UCSD-AML1 (cell line): ENCODE measurements at regions not wholly inside any gene's neighbourhood (a gene's known extent, or its start where the extent isn't known, plus 50 kb on each side); places are given as distances from the start of the nearest gene placed in this dataset.

Experiments used
- DNase-seq: peaks from one replicate; lab custom pipeline; 2025; ENCODE audit not compliant: unreplicated experiment; lab: John Stamatoyannopoulos, UW

DNA sequence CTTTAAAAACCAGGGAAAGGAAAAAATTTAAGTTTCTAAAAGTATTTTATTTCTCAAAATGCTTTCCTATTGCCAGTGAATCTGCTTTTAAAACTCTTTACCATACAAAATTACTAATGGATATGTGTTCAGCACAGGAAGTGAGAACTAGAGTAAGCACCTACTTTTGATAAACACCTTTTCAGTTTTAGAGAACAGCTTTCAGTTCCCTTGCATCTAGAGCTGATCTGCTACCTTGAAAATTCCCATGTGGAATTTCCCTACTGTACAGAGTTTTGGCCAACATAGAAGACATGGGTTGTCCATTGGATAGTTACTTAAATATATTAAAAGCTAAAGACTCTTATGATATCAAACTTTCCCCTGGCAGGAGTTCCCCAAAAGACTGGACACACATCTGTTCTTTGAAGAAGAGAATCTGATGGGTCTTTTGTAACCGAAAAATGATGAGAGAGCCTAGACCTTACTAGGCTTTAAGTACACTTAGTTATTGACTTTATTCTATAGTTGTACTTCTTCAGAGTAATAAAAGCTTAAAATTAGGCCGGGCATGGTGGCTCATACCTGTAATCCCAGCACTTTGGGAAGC, 112.1 kb upstream of the CNTNAP4 start:
- DNase-seq, result no peak

DNA sequence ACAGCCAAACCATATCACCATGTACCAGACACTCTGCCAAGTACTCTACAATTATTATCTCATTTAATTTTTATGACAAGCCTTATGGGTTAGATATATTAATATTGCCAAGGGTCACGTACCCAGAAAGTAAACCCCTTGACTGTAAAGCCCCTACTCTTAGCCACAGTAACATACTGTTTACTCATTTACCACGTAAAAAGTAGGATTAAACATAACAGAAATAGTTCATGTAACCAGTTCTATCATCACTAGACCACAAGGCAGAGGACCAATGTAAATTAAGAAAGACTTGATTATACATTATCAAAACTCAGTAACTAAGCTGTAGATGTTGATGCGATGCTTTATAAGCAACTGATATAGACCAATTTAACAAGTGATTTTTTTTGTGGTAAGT, 101.5 kb upstream of the CNTNAP4 start:
- DNase-seq, result no peak

DNA sequence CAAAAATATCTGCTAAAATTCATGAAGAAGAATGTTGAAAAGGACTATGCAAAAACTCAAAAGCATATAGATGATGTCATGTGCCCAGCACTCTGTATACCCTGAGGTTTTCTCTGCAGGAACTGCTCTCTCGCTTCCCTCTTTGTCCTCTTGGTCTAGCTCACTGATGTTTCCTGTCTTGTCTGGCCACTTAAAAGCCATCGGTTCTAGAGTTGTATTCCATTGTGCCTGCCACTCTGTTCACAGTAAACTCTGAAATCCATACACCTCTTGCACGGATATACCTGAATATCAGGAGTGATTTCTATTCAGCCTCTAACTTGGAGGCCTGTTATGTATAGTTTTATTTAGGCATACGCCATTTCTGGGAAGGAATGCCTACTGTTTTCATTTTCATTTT, 101.0 kb upstream of the CNTNAP4 start:
- no peak for DNase-seq

DNA sequence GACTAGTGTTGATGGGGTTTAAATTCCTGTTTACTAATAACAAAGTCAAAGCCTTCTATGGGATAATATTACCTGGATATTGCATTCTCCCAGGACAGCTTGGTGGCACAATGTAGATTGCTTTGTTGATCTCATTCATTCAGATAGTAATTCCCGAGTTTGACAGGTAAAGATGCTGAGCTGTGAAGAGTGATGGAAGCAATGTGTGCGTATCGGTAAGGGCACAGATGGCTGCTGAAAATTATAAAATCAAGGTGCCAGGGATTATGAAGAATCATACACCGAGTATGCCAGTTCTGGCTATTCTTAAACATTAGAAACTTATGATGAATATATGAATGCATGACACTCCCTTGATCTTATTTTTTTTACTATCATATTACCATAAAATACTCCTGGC, 100.6 kb upstream of the CNTNAP4 start:
- no peak for DNase-seq

DNA sequence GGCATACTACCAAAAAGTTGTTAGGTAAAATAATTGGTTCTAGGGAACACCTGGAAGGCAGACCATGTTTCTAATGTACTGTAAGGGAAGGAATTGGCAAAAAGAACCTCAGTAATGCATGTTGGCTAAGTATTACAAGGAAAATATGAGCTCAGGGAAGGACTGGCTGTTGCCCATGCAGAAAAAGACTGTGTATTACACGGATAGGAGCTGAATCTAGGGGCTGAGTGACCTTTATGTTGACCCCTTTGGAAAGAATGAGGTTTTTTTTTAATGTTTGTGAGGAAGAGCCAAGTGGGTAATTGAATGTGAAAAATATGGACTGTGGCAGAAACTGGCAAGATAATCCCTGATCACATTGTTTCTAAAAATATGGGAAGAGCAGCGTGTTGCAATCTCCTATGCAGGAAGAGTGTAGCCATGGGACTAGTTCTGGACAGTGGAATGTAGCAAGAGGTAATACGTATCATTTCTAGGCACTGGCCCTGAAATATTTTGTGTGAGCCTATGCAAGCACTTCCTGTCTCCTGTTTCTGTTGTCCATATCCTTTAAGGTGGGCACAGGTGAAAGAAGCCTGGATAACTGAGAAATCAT, 95.1 kb upstream of the CNTNAP4 start:
- DNase-seq, result no peak

DNA sequence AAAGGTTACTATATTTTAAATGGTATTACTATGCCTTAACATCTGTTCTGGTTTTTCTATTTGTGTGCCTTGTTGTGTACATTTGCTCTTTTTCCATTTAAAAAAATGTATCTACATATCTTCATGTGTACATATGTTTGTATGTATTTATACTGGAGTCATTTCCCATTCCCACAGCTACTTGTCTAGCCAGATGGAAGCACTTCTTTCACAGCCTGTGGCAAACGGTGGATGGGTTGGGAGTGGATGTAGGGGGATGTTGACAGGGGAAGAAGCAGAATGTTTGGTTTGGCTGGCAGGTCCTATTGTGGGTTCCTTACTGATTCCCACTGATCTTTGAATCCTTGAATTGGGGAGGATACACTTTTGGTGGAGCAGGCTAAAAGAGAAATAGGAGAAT, 93.6 kb upstream of the CNTNAP4 start:
- no peak for DNase-seq

DNA sequence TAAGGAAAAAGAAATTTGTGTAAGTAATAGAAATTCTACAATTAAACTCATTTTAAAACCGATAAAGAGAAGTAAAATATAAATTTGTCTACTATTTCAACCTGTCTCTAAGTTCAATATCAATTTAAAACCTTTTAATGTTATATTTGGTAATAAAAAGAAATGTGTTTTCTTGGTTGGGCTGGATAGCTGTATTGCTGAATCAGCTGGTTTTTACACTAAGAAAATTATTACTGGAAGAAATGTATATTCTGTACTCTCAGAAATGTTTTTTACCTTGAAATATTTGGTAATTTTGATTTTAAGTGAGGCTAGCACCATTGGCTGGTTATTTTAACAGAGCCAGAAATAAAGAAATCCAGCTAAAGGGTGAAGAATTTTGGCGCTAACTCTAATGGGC, 87.1 kb upstream of the CNTNAP4 start:
- no peak for DNase-seq

DNA sequence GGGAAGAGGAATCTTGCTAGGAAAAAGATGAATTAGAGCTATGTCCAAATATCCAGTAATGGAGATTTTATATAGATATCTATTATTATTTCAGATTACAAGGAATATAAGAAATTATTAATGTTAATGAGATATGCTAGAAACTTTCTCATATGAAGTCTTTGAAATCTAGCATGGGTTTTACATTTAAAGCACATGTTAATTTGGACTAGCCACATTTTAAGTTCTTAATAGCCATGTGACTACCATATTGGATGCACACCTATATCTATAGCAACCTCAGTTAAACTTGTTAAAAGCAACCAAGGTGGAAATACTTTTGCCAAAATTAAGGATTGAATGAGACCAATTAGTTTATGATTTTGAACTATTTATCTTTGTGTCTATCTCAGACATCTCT, 86.7 kb upstream of the CNTNAP4 start:
- no peak for DNase-seq

DNA sequence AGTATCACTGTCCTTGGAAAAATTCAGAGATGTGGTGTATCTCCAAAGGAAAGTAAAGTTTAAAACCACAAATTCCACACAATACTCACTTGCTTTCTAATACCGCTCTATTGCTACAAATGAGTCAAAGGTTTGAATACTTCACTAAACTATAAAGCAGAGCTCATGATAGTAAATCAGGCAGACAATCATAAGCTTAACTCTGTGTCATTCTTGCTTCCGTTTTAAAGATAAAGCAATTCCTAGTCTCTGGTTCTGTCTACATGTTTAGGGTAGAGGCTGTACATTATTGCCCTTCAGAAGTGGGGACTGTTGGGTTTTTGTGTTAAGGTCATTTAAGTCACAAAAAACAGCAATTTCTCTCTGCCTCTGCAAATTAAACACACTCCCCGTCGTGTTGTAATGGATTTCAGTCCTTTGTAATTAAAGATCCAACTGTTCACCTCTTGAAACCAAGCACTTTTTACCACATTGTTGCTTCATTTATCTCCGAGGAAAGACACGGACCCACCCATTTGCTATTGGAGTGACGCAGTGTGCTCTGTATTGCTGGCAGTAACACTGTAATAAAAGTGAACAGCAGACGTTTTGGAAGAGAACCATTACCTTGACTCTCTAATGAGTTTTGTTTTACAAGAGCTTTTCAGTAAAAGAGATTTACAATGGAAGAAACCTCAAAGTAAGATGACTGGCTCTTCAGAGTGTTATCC, 83.1 kb upstream of the CNTNAP4 start:
- no peak for DNase-seq

DNA sequence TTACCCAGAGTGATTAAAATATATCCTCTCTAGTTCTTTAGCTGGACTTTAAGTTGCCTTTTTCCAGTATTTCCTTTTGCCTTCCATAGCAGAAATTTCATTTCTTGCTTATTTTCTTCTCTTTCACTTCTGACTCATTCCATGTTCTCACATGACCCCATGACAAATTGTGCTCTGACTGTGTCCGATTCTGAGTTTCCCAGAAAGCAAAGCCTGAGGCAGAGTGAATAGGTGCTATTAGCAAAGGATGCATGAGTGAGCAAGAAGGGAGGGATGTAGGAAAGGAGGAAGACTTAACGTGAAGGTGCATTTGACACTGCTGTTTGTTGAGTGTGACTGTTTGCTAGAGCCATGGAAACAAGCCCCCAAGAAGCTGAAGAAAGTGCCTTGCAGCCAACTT, 82.6 kb upstream of the CNTNAP4 start:
- no peak for DNase-seq

DNA sequence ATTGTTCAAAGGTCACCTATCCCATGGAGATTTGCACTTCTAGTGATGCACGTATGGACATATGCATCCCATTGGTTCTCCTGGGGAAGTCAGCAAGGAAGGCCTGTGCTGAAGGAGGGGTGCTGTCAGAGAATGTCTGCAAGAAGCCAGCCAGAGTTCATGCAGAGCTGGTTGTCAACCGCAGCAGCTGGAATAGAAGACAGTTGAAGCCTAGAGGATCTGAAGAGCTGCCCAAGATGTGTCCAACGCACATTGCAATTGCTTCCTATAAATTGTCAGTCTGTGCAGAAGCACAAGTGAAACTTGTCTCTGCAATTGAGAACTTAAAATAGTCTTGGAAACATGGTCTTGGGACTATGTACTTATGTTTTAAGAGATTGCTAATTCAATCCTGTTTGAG, 82.1 kb upstream of the CNTNAP4 start:
- no peak for DNase-seq

DNA sequence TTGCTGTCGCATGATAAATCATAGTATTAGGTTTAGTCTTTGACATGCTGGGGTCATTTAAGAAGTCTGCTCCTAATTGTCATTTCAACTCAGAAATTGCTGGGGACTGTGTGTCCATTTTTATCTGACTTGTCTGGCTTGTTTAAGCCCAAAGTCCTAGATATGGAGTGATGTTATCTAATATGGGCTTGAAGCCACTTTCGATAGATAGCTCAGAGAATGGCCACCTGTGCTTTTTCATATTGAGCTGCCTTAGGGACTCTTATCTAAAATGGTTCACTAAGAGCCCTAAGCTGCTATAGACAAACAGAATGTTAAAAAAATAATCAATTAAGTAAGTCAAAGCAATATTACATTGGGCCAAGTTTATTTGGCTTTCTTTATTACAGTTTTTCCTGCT, 81.6 kb upstream of the CNTNAP4 start:
- DNase-seq, result no peak

DNA sequence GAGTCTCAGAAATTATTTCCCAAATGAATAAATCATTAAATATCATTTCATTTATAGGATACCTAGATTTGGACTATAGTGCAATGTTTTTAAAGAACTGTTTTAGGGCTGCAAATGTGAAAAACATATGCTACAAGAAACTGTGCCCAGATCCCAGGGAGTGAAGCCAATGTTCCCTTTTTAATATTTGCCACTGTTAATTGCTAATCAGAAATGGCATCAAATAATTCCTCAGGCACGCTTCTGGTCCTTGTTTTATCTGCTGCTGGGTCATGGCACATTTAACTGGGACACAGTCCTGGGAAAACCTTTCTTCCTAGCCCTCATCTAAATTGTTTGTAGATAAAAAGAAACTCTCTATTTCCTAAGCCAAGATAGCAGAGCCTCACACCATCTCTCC, 79.3 kb upstream of the CNTNAP4 start:
- no peak for DNase-seq

DNA sequence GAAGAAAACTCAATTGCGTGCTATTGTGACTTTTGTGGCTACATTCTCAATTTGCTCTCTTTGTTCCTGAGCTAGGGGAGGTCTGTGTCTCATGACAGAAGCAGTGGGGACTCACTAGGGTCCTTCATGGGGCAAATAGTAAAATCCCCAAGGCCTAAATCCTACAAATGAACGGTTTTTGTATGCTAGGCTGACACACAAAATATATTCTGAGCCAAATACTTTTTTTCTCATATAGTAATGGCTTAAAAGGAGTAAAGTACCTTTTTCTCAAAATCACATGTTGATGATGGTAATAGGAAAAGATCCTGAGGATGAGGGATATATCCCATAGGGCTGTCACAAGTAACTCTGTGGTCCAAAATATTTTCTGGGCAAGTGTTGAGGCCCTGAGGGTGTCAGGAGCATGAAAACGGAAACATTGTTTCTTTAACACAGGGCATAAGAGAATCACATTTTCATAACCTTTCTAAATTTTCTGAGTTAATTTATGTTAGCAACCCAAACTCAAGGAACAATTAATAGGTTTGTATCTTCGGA, 77.5 kb upstream of the CNTNAP4 start:
- no peak for DNase-seq

DNA sequence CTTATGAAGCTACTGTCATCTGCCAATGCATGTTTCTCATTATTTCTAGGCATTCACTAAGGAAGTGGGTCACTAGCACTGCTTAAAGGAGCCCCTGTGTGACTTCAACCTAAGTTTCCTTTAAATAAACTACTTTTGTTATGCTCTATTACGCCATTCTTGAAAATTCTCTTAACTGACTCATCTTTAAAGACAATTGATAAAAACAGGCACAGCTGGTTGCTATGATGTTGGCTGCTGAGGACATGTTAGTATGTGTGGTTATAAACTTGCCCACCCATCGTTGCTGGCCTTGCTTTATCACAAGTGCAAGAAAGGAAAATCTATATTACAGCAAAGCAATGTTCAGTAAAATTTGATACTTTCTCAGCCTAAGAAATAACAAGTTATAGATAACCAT, 75.8 kb upstream of the CNTNAP4 start:
- no peak for DNase-seq

DNA sequence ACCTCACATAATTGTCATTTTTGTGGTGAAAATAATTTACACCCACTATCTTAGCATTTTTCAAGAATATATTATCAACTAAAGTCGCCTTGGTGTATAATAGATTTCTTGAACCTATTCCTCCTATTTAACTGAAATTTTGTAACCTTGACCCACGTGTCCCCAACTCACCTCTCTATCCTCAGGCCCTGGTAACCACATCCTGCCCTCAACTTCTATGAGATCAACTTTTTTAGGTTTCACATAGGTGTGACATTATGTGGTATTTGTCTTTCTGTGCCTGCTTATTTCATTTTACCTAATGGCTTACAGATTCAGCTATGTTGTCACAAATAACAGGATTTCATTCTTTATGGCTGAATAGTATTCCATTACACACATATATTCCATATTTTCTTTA, 73.0 kb upstream of the CNTNAP4 start:
- DNase-seq, result no peak

DNA sequence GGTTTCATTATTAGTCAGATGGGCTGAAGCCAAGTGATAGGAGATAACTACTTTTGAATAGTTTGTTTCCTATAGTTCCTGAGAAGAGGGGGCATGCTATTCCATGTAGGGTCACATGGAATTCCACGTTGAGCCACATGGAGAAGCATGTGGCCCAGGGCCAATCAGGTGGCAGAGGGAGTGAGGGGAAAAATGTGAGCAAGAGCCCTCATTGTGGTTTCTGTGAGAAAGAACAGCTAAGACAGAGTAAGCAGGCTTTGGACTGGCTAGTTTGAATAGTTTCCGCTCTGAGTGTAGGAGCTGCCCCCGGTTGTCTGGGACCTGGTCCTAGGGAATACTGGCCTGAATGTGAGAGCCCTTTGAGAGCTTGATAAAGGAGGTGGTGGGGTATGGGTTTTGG, 69.9 kb upstream of the CNTNAP4 start:
- DNase-seq, result no peak

DNA sequence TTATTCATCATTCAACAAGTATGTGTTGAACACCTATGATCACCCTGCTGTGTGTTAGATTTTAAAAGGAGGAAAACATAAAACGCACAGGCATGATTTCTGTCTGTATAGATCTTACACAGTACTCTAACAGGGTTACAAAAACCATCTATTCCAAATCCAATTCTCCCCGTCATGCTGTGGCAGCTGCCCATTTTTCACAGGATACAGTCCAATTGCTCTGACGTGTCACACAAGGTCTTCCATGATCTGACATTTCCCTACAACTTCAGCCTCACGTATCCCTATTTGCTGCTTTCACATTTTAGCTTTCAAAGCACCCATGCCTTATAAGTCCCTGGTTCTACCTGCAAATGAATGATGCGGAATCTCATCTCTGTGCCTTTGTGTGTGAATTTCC, 67.0 kb upstream of the CNTNAP4 start:
- DNase-seq, result no peak

DNA sequence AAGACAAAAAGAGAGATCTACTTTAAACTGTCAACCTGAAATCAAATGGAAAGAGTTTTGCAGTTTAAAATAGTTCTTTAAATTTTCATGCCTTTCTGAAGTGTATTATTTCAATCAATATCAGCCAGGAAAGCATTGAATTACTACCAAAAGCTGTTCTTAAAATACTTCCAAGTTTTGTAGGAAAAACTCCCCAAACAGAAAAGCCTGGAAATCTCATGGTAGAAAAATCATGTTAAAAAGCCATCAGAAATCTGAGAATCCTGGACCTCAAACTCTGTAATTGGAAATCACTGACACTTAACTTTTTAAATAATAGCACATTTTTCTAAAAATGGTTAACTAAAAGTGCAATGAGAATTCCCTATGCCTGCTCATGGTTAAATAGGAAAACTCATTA, 63.3 kb upstream of the CNTNAP4 start:
- no peak for DNase-seq

DNA sequence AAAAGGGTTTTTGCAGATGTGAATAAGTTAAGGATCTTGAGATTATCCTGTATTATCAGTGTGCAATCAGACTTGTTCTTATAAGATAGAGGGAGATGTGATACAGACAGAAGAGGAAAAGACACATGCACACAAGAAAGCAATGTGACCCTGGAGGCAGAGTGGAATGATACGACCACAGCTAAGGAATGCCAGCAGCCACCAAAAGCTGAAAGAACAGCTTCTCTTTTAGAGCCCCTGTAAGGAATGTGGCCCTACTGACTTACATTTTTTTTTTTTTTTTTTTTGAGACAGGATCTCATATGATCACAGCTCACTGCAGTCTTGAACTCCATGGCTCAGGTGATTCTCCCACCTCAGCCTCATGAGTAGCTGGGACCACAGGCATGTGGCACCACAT, 62.3 kb upstream of the CNTNAP4 start:
- no peak for DNase-seq

DNA sequence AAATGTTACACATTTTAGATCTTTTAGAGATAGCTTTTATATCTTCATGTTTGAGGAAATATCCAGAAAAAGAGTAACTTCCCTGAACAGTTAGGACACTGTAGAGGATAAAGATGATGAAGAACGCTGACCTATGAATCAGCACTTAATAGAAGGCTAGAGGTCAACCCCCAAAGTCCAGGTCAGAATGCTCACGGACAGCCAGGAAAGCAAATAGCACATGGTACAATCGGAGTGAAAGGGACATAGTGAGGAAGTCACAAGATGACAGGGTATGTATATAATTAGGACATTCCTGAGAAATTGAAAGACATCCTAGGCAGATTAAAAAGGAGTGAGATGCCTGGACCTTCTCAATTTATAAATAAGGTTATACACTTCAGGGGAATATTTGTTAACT, 55.1 kb upstream of the CNTNAP4 start:
- no peak for DNase-seq

DNA sequence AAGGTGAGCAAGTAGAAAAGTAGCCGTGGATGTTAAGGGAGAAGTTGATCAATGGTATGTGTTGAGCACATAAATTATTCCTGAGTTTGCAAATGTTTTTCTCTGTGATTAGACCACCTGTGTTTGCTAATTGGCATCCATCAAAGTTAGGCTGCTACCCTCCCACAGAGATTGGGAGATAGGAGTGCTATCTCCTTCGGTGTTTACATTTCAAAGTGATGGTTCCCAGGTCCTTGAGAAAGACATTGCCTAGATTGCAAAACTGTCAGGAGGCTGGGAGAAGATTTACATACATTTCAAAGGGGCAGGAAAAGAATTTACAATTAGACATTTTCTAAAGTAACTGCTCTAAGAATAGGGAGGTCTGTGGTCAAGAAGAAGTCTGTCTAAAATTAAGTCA, 54.3 kb upstream of the CNTNAP4 start:
- no peak for DNase-seq

DNA sequence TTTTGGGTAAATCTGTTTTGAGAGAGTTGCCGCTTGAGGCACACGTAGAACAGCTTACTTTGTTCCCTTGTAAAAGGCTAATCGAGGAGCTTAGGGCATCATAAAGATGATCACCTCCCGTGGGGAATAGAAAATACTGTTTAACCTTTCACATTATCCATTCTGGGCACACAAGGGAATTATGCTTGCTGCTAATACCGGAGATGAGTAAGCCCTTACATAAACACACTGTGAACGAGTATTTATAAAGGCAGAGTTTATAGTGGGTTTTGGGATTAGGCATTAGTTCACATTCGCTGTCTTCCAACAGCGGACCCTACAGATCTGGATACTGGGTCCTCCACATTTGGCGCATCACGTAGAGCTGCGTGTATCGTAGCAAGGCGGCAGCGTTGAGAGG, 51.2 kb upstream of the CNTNAP4 start:
- DNase-seq, result no peak
